Spleen (tissue), 11 donors: ENCODE measurements at regions not wholly inside any gene's neighbourhood (a gene's known extent, or its start where the extent isn't known, plus 50 kb on each side); places are given as distances from the start of the nearest gene placed in this dataset.

ENCODE experiments used
- DNase-seq: peaks from one replicate; pipeline ENCODE4 v3.0.0-alpha.2; 2020
- H3K27ac ChIP-seq, 8 donors: fragments of 200-600 bp; sonication (generic) in 7 of 8; 1 replicate in 4 of 8; 2 replicates in 4 of 8; pipeline versions ENCODE4 v1.5.0 to v1.8.0; 2016 to 2021; ENCODE audit warnings: inconsistent platforms in 4 of 8, mild to moderate bottlenecking in 4 of 8, moderate library complexity in 1 of 8
- H3K27me3 ChIP-seq, 7 donors: fragments of 200-600 bp; sonication (generic) in 6 of 7; replicated peaks in 1 of 7; 1 replicate in 4 of 7; 2 replicates in 3 of 7; pipeline versions ENCODE4 v1.5.0 to v1.8.0; 2016 to 2021; ENCODE audit warnings: inconsistent platforms in 3 of 7, mild to moderate bottlenecking in 1 of 7
- H3K36me3 ChIP-seq, 6 donors: fragments of 200-600 bp; sonication (generic) in 5 of 6; 1 replicate in 4 of 6; 2 replicates in 2 of 6; pipeline versions ENCODE4 v1.5.0 to v1.8.0; 2016 to 2021; ENCODE audit warnings: inconsistent platforms in 2 of 6
- H3K4me1 ChIP-seq, 6 donors: fragments of 200-600 bp; sonication (generic) in 5 of 6; 1 replicate in 3 of 6; 2 replicates in 3 of 6; pipeline versions ENCODE4 v1.5.0 to v1.8.0; 2016 to 2021; ENCODE audit warnings: inconsistent platforms in 3 of 6
- H3K4me3 ChIP-seq, 8 donors: fragments of 200-600 bp; sonication (generic) in 7 of 8; 1 replicate in 4 of 8; 2 replicates in 4 of 8; pipeline versions ENCODE4 v1.5.0 to v1.8.0; 2016 to 2021; ENCODE audit warnings: inconsistent platforms in 4 of 8, mild to moderate bottlenecking in 4 of 8, moderate library complexity in 2 of 8
- H3K9me3 ChIP-seq, 8 donors: fragments of 200-600 bp; sonication (generic) in 7 of 8; 1 replicate in 4 of 8; 2 replicates in 4 of 8; pipeline versions ENCODE4 v1.5.0 to v1.8.0; 2016 to 2021; ENCODE audit warnings: inconsistent platforms in 4 of 8
- CTCF ChIP-seq, 11 experiments: fragments of 200-600 bp in 7 of 11; fragments of 450-650 bp in 4 of 11; sonication (generic) in 4 of 11; IDR thresholded peaks in 8 of 11; conservative IDR thresholded peaks in 3 of 11; 1 replicate in 7 of 11; 2 replicates in 4 of 11; pipeline versions ENCODE4 v1.4.0 to v1.8.0; 2016 to 2021; ENCODE audit warnings: antibody characterized with exemption in 11 of 11, inconsistent platforms in 4 of 11, mild to moderate bottlenecking in 1 of 11
- POLR2A ChIP-seq, 3 donors: fragments of 450-650 bp; IDR thresholded peaks; one replicate each; pipeline ENCODE4 v1.5.1; 2017; ENCODE audit warnings: antibody characterized with exemption in 3 of 3, mild to moderate bottlenecking in 1 of 3
- POLR2AphosphoS5 ChIP-seq, 3 donors: sonication (generic); formaldehyde crosslinking; IDR thresholded peaks; one replicate each; pipeline ENCODE4 v1.5.1; 2017; ENCODE audit warnings: antibody characterized with exemption in 3 of 3
- WGBS, 5 donors: extraction: QIAGEN DNeasy Blood & Tissue Kit in 3 of 5; methylation state at CpG; one replicate each; pipeline versions ENCODE4 v1.1.5 to v1.1.7; 2013 to 2018; 5-methylcytosine and 5-hydroxymethylcytosine counted together
- intact Hi-C: fragments of 100-400 bp; cut with DNase I; formaldehyde crosslinking; loops from one replicate; pipeline ENCODE4 v1.15.0; 2023; ENCODE audit warnings: low total_unique reads
- donor health status: healthy with polysubstance abuse.
- donor health status: DM: no; HTN: no; CAD: no; lungs with moderate emphysema.
- donor health status: DM: no; HTN: no; CAD: no.
- donor health status: Bipolar disorder and iron deficiency.
- donor health status: healthy.
- donor health status: DM: no; HTN: no; CAD: no.
- donor health status: DM: yes; HTN: yes; CAD: no.

- intact Hi-C loops: no loop called here
- no peak overlapping the region for H3K4me3 ChIP-seq
- WGBS, 5 donors: 63 to 98% (median 75%) methylated on average over 2 of the region's 2 CpGs
- DNase-seq: no peak
- no peak overlapping the region for H3K27ac ChIP-seq
- no peaks in the 10 kb centered on the region for H3K4me1 ChIP-seq
- no peaks in the 10 kb centered on the region for H3K9me3 ChIP-seq
- H3K27me3 ChIP-seq: no peaks in the 10 kb centered on the region
- no peak for TF ChIP-seq CTCF (IDR thresholded peaks at IDR 0.05 in 8 of 11, conservative IDR thresholded peaks at IDR 0.05 in 3 of 11)
- no peaks in the 10 kb centered on the region for H3K36me3 ChIP-seq
These were observed 175.6 kb upstream of the MAGEB2 start for GRCh38 chrX:30039768-30040167.

- no peak for TF ChIP-seq POLR2AphosphoS5 (IDR thresholded peaks at IDR 0.05)
- no peak for TF ChIP-seq CTCF (IDR thresholded peaks at IDR 0.05 in 8 of 11, conservative IDR thresholded peaks at IDR 0.05 in 3 of 11)
- TF ChIP-seq POLR2A (IDR thresholded peaks at IDR 0.05): no peak
- H3K9me3 ChIP-seq: no peaks in the 10 kb centered on the region
- DNase-seq: no peak
- no peaks in the 10 kb centered on the region for H3K4me1 ChIP-seq
- H3K4me3 ChIP-seq: no peak overlapping the region
- H3K27me3 ChIP-seq: no peaks in the 10 kb centered on the region
- intact Hi-C loops: no loop called here
- H3K27ac ChIP-seq: no peak overlapping the region
- WGBS, 5 donors: 38 to 51% (median 39%) methylated on average over 2 of the region's 2 CpGs
- H3K36me3 ChIP-seq: no peaks in the 10 kb centered on the region
These were observed 154.6 kb upstream of the MAGEB2 start for GRCh38 chrX:30060718-30061117.

GRCh38 chrX:30065226-30065625, 150.1 kb upstream of the MAGEB2 start:
- Histone ChIP-seq H3K27me3 (no peaks in the 10 kb centered on the region), H3K9me3 (no peaks in the 10 kb centered on the region), H3K36me3 (no peaks in the 10 kb centered on the region), H3K4me1 (no peaks in the 10 kb centered on the region), H3K4me3 (no peak overlapping the region), H3K27ac (no peak overlapping the region)
- no peak for TF ChIP-seq CTCF (IDR thresholded peaks at IDR 0.05 in 8 of 11, conservative IDR thresholded peaks at IDR 0.05 in 3 of 11)
- no peak for TF ChIP-seq POLR2AphosphoS5 (IDR thresholded peaks at IDR 0.05)
- TF ChIP-seq POLR2A (IDR thresholded peaks at IDR 0.05): no peak
- WGBS, 5 donors: 58 to 92% (median 66%) methylated on average over 2 of the region's 2 CpGs
- no peak for DNase-seq
- intact Hi-C loops: no loop called here

GRCh38 chrX:30067677-30068076, 147.7 kb upstream of the MAGEB2 start:
- TF ChIP-seq POLR2AphosphoS5 (IDR thresholded peaks at IDR 0.05) (no peak), CTCF (IDR thresholded peaks at IDR 0.05 in 8 of 11, conservative IDR thresholded peaks at IDR 0.05 in 3 of 11) (no peak), POLR2A (IDR thresholded peaks at IDR 0.05) (no peak)
- no peak for DNase-seq
- Histone ChIP-seq H3K9me3 (no peaks in the 10 kb centered on the region), H3K36me3 (no peaks in the 10 kb centered on the region), H3K4me3 (no peak overlapping the region), H3K27ac (no peak overlapping the region), H3K4me1 (no peaks in the 10 kb centered on the region), H3K27me3 (no peaks in the 10 kb centered on the region)
- WGBS, 5 donors: 39 to 77% (median 63%) methylated on average over 2 to 4 of the region's 4 CpGs
- intact Hi-C loops: no loop called here
